ENCODE measurements at regions not wholly inside any gene's neighbourhood (a gene's known extent, or its start where the extent isn't known, plus 50 kb on each side); places are given as distances from the start of the nearest gene placed in this dataset.

- Histone ChIP-seq H3K9me3 (ENCODE audit: control insufficient read depth, low read length) (no peaks in the 10 kb centered on the region), H3K4me3 (ENCODE audit: insufficient read depth, low read depth, low read length) (no peak overlapping the region), H3K36me3 (ENCODE audit: control insufficient read depth, insufficient read depth, low read length) (no peaks in the 10 kb centered on the region), H3K4me1 (ENCODE audit: control insufficient read depth, insufficient read depth, low read length) (no peaks in the 10 kb centered on the region), H3K27ac (ENCODE audit: insufficient read depth, low read depth, low read length, poor library complexity, severe bottlenecking) (no peak overlapping the region), H3K27me3 (ENCODE audit: control insufficient read depth, insufficient read depth, low read length, poor library complexity, severe bottlenecking) (no peaks in the 10 kb centered on the region)
- WGBS, 2 experiments = 96 to 100% methylated on average over 1 of the region's 1 CpG
Measured at GRCh38 chr11:26801601-26802000, 79.7 kb upstream of the SLC5A12 start.

DNA sequence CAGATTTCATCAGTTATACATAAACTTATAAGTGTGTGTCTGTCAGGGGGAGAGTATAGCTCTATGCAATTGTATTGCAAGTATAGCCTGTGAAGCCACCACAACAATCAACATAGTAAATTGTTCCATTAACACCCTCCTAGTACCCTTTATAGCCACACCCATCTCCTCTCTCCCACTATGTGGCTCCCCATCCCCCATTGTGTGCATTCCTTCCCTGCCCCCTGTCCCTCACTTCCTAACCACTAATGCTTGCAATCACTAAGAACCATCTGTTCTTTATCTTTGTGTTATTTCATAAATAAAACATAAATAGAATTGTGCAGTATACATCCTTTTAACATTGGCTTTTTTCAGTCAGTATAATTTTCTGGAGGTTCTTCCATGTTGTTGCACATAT, 83.1 kb upstream of the SLC5A12 start:
- no peaks in the 10 kb centered on the region for H3K36me3 ChIP-seq (ENCODE audit: control insufficient read depth, insufficient read depth, low read length)
- no peaks in the 10 kb centered on the region for H3K4me1 ChIP-seq (ENCODE audit: control insufficient read depth, insufficient read depth, low read length)
- no peak overlapping the region for H3K4me3 ChIP-seq (ENCODE audit: insufficient read depth, low read depth, low read length)
- H3K27me3 ChIP-seq (ENCODE audit: control insufficient read depth, insufficient read depth, low read length, poor library complexity, severe bottlenecking) = no peaks in the 10 kb centered on the region
- no peaks in the 10 kb centered on the region for H3K9me3 ChIP-seq (ENCODE audit: control insufficient read depth, low read length)
- no peak overlapping the region for H3K27ac ChIP-seq (ENCODE audit: insufficient read depth, low read depth, low read length, poor library complexity, severe bottlenecking)

DNA sequence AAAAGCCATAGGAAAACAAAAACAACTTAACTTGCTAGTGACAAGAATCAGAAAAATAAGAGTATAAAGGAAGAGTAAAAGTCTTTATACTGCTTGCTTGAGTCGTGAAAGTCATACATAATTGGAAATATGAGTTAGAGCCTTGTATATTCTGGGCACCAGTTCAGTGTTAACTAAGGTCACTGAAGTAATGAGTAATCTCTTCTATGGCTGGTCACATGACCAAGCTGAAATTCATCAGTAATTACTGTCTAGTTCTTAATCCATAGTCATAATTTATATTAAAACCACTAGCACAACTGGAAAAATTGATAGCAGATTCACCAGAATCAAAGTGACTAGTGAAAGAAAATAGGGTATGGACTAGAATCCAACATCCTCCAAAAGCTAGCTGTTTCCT, 84.4 kb upstream of the SLC5A12 start:
- Histone ChIP-seq H3K9me3 (ENCODE audit: control insufficient read depth, low read length) (no peaks in the 10 kb centered on the region), H3K4me1 (ENCODE audit: control insufficient read depth, insufficient read depth, low read length) (no peaks in the 10 kb centered on the region), H3K4me3 (ENCODE audit: insufficient read depth, low read depth, low read length) (no peak overlapping the region), H3K27me3 (ENCODE audit: control insufficient read depth, insufficient read depth, low read length, poor library complexity, severe bottlenecking) (no peaks in the 10 kb centered on the region), H3K36me3 (ENCODE audit: control insufficient read depth, insufficient read depth, low read length) (no peaks in the 10 kb centered on the region), H3K27ac (ENCODE audit: insufficient read depth, low read depth, low read length, poor library complexity, severe bottlenecking) (no peak overlapping the region)
- WGBS, 2 experiments = 93 to 95% methylated on average over 1 of the region's 1 CpG

DNA sequence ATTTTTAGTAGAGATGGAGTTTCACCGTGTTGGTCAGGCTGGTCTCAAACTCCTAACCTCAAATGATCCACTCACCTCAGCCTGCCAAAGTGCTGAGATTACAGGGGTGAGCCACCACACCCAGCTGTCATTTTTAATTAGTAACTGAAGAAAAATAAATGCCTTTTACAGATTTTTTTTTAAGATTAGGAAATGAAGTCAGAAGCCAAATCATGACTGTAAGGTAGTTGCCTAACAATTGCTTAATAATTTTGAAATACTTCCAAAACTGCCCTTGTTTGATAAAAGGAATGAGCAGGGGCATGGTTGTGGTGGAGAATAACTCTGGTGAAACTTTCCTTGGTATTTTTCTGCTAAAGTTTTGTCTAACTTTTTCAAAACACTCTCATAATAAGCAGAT, 98.9 kb upstream of the SLC5A12 start:
- WGBS, 2 experiments = 67 to 100% methylated on average over 1 of the region's 1 CpG
- Histone ChIP-seq H3K4me3 (ENCODE audit: insufficient read depth, low read depth, low read length) (no peak overlapping the region), H3K27ac (ENCODE audit: insufficient read depth, low read depth, low read length, poor library complexity, severe bottlenecking) (no peak overlapping the region), H3K27me3 (ENCODE audit: control insufficient read depth, insufficient read depth, low read length, poor library complexity, severe bottlenecking) (no peaks in the 10 kb centered on the region), H3K9me3 (ENCODE audit: control insufficient read depth, low read length) (peaks cover 5% of the 10 kb centered on the region), H3K4me1 (ENCODE audit: control insufficient read depth, insufficient read depth, low read length) (no peaks in the 10 kb centered on the region), H3K36me3 (ENCODE audit: control insufficient read depth, insufficient read depth, low read length) (no peaks in the 10 kb centered on the region)

DNA sequence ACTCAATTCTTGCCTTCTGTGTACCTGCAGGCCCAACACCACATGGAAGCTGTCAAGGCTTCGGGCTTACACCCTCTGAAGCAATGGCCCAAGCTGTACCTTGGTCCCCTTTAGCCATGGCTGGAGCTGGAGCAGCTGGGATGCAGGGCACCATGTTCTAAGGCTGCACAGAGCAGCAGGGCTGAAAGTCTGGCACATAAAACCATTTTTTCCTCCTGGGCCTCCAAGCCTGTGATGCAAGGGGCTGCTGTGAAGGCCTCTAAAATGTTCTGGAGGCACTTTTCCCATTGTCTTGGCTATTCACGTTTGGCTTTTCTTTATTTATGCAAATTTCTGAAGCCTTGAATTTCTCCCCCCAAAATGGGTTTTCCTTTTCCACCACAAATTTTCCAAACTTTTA, 102.1 kb upstream of the SLC5A12 start:
- no peaks in the 10 kb centered on the region for H3K36me3 ChIP-seq (ENCODE audit: control insufficient read depth, insufficient read depth, low read length)
- peaks cover 5% of the 10 kb centered on the region for H3K9me3 ChIP-seq (ENCODE audit: control insufficient read depth, low read length)
- no peaks in the 10 kb centered on the region for H3K27me3 ChIP-seq (ENCODE audit: control insufficient read depth, insufficient read depth, low read length, poor library complexity, severe bottlenecking)
- H3K27ac ChIP-seq (ENCODE audit: insufficient read depth, low read depth, low read length, poor library complexity, severe bottlenecking) = no peak overlapping the region
- no peaks in the 10 kb centered on the region for H3K4me1 ChIP-seq (ENCODE audit: control insufficient read depth, insufficient read depth, low read length)
- 84 to 88% methylated on average over 2 of the region's 2 CpGs for WGBS, 2 experiments
- no peak overlapping the region for H3K4me3 ChIP-seq (ENCODE audit: insufficient read depth, low read depth, low read length)

DNA sequence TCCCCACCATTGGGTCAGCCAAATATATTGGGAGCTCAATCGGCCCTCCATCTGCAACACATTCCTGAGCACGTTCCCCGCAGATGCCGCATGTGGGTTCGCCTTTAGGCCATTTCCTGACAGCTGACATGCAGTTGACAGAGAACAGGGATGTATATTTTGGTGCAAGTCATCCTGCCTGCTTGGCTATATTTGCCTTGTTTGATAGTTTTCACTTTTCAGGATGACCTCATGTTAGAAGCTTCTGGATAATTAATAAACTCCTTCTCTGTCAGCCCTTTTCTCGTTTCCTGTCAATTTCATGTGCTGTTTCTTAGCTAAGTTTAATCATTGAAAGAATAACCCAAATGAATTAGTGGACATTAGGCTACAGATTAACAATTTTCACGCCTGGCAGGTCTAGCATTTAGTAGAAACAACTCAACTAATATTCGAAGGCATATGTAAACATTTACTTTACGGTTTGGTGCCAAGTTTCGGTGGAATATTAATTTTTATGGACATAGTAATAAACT, 105.8 kb upstream of the SLC5A12 start:
- Histone ChIP-seq H3K4me3 (ENCODE audit: insufficient read depth, low read depth, low read length) (no peak overlapping the region), H3K36me3 (ENCODE audit: control insufficient read depth, insufficient read depth, low read length) (no peaks in the 10 kb centered on the region), H3K4me1 (ENCODE audit: control insufficient read depth, insufficient read depth, low read length) (no peaks in the 10 kb centered on the region), H3K27me3 (ENCODE audit: control insufficient read depth, insufficient read depth, low read length, poor library complexity, severe bottlenecking) (no peaks in the 10 kb centered on the region), H3K9me3 (ENCODE audit: control insufficient read depth, low read length) (peaks cover 5% of the 10 kb centered on the region), H3K27ac (ENCODE audit: insufficient read depth, low read depth, low read length, poor library complexity, severe bottlenecking) (no peak overlapping the region)
- WGBS, 2 experiments = 93 to 95% methylated on average over 10 of the region's 10 CpGs

GRCh38 chr11:26828288-26828687, 106.4 kb upstream of the SLC5A12 start:
- no peaks in the 10 kb centered on the region for H3K36me3 ChIP-seq (ENCODE audit: control insufficient read depth, insufficient read depth, low read length)
- H3K4me1 ChIP-seq (ENCODE audit: control insufficient read depth, insufficient read depth, low read length) = no peaks in the 10 kb centered on the region
- no peak overlapping the region for H3K27ac ChIP-seq (ENCODE audit: insufficient read depth, low read depth, low read length, poor library complexity, severe bottlenecking)
- H3K4me3 ChIP-seq (ENCODE audit: insufficient read depth, low read depth, low read length) = no peak overlapping the region
- WGBS, 2 experiments = 47 to 93% methylated on average over 1 to 2 of the region's 2 CpGs
- no peaks in the 10 kb centered on the region for H3K27me3 ChIP-seq (ENCODE audit: control insufficient read depth, insufficient read depth, low read length, poor library complexity, severe bottlenecking)
- peaks cover 5% of the 10 kb centered on the region for H3K9me3 ChIP-seq (ENCODE audit: control insufficient read depth, low read length)

- WGBS, 2 experiments = 88 to 92% methylated on average over 1 of the region's 1 CpG
- no peak overlapping the region for H3K27ac ChIP-seq (ENCODE audit: insufficient read depth, low read depth, low read length, poor library complexity, severe bottlenecking)
- no peak overlapping the region for H3K4me3 ChIP-seq (ENCODE audit: insufficient read depth, low read depth, low read length)
- no peaks in the 10 kb centered on the region for H3K4me1 ChIP-seq (ENCODE audit: control insufficient read depth, insufficient read depth, low read length)
- no peaks in the 10 kb centered on the region for H3K27me3 ChIP-seq (ENCODE audit: control insufficient read depth, insufficient read depth, low read length, poor library complexity, severe bottlenecking)
- H3K9me3 ChIP-seq (ENCODE audit: control insufficient read depth, low read length) = no peaks in the 10 kb centered on the region
- no peaks in the 10 kb centered on the region for H3K36me3 ChIP-seq (ENCODE audit: control insufficient read depth, insufficient read depth, low read length)
Measured at GRCh38 chr11:26830218-26830617, 108.4 kb upstream of the SLC5A12 start.

GRCh38 chr11:26830757-26831156, 108.9 kb upstream of the SLC5A12 start:
- no peaks in the 10 kb centered on the region for H3K36me3 ChIP-seq (ENCODE audit: control insufficient read depth, insufficient read depth, low read length)
- H3K4me1 ChIP-seq (ENCODE audit: control insufficient read depth, insufficient read depth, low read length) = no peaks in the 10 kb centered on the region
- no peak overlapping the region for H3K4me3 ChIP-seq (ENCODE audit: insufficient read depth, low read depth, low read length)
- H3K9me3 ChIP-seq (ENCODE audit: control insufficient read depth, low read length) = no peaks in the 10 kb centered on the region
- no peaks in the 10 kb centered on the region for H3K27me3 ChIP-seq (ENCODE audit: control insufficient read depth, insufficient read depth, low read length, poor library complexity, severe bottlenecking)
- H3K27ac ChIP-seq (ENCODE audit: insufficient read depth, low read depth, low read length, poor library complexity, severe bottlenecking) = no peak overlapping the region

- H3K4me3 ChIP-seq (ENCODE audit: insufficient read depth, low read depth, low read length) = no peak overlapping the region
- no peak overlapping the region for H3K27ac ChIP-seq (ENCODE audit: insufficient read depth, low read depth, low read length, poor library complexity, severe bottlenecking)
- no peaks in the 10 kb centered on the region for H3K9me3 ChIP-seq (ENCODE audit: control insufficient read depth, low read length)
- no peaks in the 10 kb centered on the region for H3K27me3 ChIP-seq (ENCODE audit: control insufficient read depth, insufficient read depth, low read length, poor library complexity, severe bottlenecking)
- H3K36me3 ChIP-seq (ENCODE audit: control insufficient read depth, insufficient read depth, low read length) = no peaks in the 10 kb centered on the region
- no peaks in the 10 kb centered on the region for H3K4me1 ChIP-seq (ENCODE audit: control insufficient read depth, insufficient read depth, low read length)
Measured at GRCh38 chr11:26834601-26835000, 112.7 kb upstream of the SLC5A12 start.

- Histone ChIP-seq H3K9me3 (ENCODE audit: control insufficient read depth, low read length) (no peaks in the 10 kb centered on the region), H3K36me3 (ENCODE audit: control insufficient read depth, insufficient read depth, low read length) (no peaks in the 10 kb centered on the region), H3K27me3 (ENCODE audit: control insufficient read depth, insufficient read depth, low read length, poor library complexity, severe bottlenecking) (no peaks in the 10 kb centered on the region), H3K4me1 (ENCODE audit: control insufficient read depth, insufficient read depth, low read length) (no peaks in the 10 kb centered on the region), H3K4me3 (ENCODE audit: insufficient read depth, low read depth, low read length) (no peak overlapping the region), H3K27ac (ENCODE audit: insufficient read depth, low read depth, low read length, poor library complexity, severe bottlenecking) (no peak overlapping the region)
- 98 to 100% methylated on average over 3 of the region's 3 CpGs for WGBS, 2 experiments
Measured at GRCh38 chr11:26835611-26836010, 113.8 kb upstream of the SLC5A12 start.

Measured in ectodermal cell (in vitro differentiated cells).